Loucy (cell line): ENCODE measurements at regions not wholly inside any gene's neighbourhood (a gene's known extent, or its start where the extent isn't known, plus 50 kb on each side); places are given as distances from the start of the nearest gene placed in this dataset.

ENCODE experiments used
- H2AFZ ChIP-seq: fragments of 200-600 bp; sonication (generic); 2 replicates; pipeline ENCODE4 v1.6.0; 2016; ENCODE audit warnings: antibody characterized with exemption, mild to moderate bottlenecking, low read length, moderate library complexity
- H3F3A ChIP-seq: fragments of 200-600 bp; 2 replicates; pipeline ENCODE4 v1.6.0; 2016; ENCODE audit warnings: antibody characterized with exemption, low read depth, mild to moderate bottlenecking
- H3K27me3 ChIP-seq: fragments of 200-600 bp; sonication (generic); 2 replicates; pipeline ENCODE4 v1.6.1; 2014; ENCODE audit warnings: low read length, mild to moderate bottlenecking; ENCODE audit not compliant: insufficient read depth, poor library complexity, severe bottlenecking
- H3K36me3 ChIP-seq: fragments of 200-600 bp; sonication (generic); 2 replicates; pipeline ENCODE4 v1.6.1; 2016; ENCODE audit warnings: low read length; ENCODE audit not compliant: insufficient read depth
- H3K4me1 ChIP-seq: fragments of 200-600 bp; sonication (generic); 2 replicates; pipeline ENCODE4 v1.5.1; 2014; ENCODE audit warnings: low read length, mild to moderate bottlenecking; ENCODE audit not compliant: insufficient read depth, poor library complexity, severe bottlenecking
- H3K4me2 ChIP-seq: fragments of 200-600 bp; sonication (generic); 2 replicates; pipeline ENCODE4 v1.6.0; 2014; ENCODE audit warnings: antibody characterized with exemption, low read length, low read depth, mild to moderate bottlenecking; ENCODE audit not compliant: poor library complexity, severe bottlenecking
- H3K4me3 ChIP-seq: fragments of 200-600 bp; sonication (generic); 2 replicates; pipeline ENCODE4 v1.5.1; 2014; ENCODE audit warnings: low read length, mild to moderate bottlenecking, mixed read lengths; ENCODE audit not compliant: poor library complexity, severe bottlenecking
- H3K79me2 ChIP-seq: fragments of 200-600 bp; sonication (generic); 2 replicates; pipeline ENCODE4 v1.6.1; 2014; ENCODE audit warnings: low read length; ENCODE audit not compliant: insufficient read depth
- H3K9ac ChIP-seq: fragments of 200-600 bp; sonication (generic); 2 replicates; pipeline ENCODE4 v1.6.0; 2014; ENCODE audit warnings: mild to moderate bottlenecking, low read depth, low read length, moderate library complexity; ENCODE audit not compliant: poor library complexity, severe bottlenecking
- H3K9me2 ChIP-seq: fragments of 200-600 bp; sonication (generic); replicated peaks from 2 replicates; pipeline ENCODE4 v1.6.1; 2016; ENCODE audit warnings: low read depth, low read length, mixed read lengths
- H3K9me3 ChIP-seq: fragments of 200-600 bp; sonication (generic); 2 replicates; pipeline ENCODE4 v1.6.1; 2014; ENCODE audit warnings: mild to moderate bottlenecking, antibody characterized with exemption, low read length, low read depth; ENCODE audit not compliant: insufficient read depth
- H4K20me1 ChIP-seq: fragments of 200-600 bp; sonication (generic); 2 replicates; pipeline ENCODE4 v1.6.0; 2014; ENCODE audit warnings: antibody characterized with exemption, low read length, mild to moderate bottlenecking; ENCODE audit not compliant: insufficient read depth, poor library complexity, severe bottlenecking
- EZH2phosphoT487 ChIP-seq: fragments of 200-600 bp; IDR thresholded peaks from 2 replicates; pipeline ENCODE4 v1.6.1; 2018; ENCODE audit warnings: antibody characterized with exemption, mild to moderate bottlenecking, moderate library complexity, borderline replicate concordance
- TF ChIP-seq, protein P1 (sequence below): fragments of 200-600 bp; sonication (generic); conservative IDR thresholded peaks from 2 replicates; pipeline ENCODE4 v1.5.1; 2014; ENCODE audit warnings: mild to moderate bottlenecking, antibody characterized with exemption, low read length

DNA sequence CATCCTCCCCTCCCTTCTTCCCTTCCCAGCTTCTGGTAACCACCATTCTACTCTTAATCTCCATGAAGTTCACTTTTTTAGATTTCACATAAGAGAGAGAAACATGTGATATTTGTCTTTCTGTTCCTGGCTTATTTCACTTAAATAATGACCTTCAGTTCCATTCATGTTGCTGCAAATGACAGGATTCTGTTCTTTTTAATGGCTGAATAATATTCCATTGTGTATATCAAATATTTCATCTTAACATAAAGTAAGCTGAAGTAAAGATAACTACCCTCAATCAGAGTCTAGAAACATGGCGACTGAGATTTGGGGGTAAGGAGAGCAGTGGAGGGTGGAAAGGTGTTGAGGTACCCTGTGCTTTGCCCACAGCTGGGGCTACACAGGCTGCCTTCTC lies 68.9 kb downstream of the RHOU start:
- H3F3A ChIP-seq = no peaks in the 10 kb centered on the region
- H3K4me1 ChIP-seq = peaks cover 25% of the 10 kb centered on the region
- H3K79me2 ChIP-seq = no peaks in the 10 kb centered on the region
- no peaks in the 10 kb centered on the region for H3K9me2 ChIP-seq
- H3K36me3 ChIP-seq = no peaks in the 10 kb centered on the region
- H2AFZ ChIP-seq = no peak overlapping the region
- H3K27me3 ChIP-seq = no peaks in the 10 kb centered on the region
- H3K9me3 ChIP-seq = no peaks in the 10 kb centered on the region
- H3K4me3 ChIP-seq = no peak overlapping the region
- no peak overlapping the region for H3K4me2 ChIP-seq
- H4K20me1 ChIP-seq = no peaks in the 10 kb centered on the region
- TF ChIP-seq, protein P1, sequence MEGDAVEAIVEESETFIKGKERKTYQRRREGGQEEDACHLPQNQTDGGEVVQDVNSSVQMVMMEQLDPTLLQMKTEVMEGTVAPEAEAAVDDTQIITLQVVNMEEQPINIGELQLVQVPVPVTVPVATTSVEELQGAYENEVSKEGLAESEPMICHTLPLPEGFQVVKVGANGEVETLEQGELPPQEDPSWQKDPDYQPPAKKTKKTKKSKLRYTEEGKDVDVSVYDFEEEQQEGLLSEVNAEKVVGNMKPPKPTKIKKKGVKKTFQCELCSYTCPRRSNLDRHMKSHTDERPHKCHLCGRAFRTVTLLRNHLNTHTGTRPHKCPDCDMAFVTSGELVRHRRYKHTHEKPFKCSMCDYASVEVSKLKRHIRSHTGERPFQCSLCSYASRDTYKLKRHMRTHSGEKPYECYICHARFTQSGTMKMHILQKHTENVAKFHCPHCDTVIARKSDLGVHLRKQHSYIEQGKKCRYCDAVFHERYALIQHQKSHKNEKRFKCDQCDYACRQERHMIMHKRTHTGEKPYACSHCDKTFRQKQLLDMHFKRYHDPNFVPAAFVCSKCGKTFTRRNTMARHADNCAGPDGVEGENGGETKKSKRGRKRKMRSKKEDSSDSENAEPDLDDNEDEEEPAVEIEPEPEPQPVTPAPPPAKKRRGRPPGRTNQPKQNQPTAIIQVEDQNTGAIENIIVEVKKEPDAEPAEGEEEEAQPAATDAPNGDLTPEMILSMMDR = no peak
- TF ChIP-seq EZH2phosphoT487 = no peak
- no peak overlapping the region for H3K9ac ChIP-seq

DNA sequence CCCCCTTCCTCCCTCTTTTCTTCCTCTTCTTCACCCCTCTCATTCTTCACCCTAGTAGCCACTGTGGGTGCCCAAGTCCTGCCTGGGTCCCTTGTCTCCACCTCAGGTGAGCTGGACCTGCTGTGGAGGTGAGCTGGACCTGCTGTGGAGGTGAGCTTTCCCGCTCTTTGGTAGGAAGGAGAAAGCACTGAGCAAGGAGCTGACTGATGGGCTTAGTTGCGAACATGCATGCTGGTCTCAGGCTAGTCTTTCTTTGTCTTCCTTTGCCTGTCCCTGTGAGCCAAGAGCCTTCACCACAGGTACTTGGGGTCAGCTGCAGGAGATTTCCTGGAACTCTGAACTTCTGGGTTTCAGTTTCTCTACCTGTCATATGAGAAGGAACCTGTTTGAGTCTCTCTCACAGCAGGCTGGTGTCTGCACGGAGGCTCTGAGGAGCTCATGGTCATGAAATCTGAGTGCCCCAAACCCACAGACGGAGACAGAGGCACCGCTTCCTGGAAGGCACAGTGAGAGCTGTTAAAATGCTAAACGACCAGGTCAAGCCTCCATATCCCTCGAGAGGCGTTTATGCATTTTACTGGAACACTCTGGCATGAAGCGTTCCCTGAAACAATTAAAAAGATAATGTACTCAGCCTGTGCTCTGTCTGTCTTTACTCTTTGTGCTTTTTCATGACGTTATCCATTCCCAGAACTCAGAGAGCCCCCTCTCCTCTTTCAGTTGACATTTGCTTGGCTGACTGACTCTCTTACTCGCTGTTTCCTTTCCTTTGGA lies 69.5 kb downstream of the RHOU start:
- H3K36me3 ChIP-seq = no peaks in the 10 kb centered on the region
- peak overlapping the region; percentile 2 for H3K9ac ChIP-seq
- peaks cover 25% of the 10 kb centered on the region for H3K4me1 ChIP-seq
- H2AFZ ChIP-seq = peak overlapping the region; percentile 67
- no peaks in the 10 kb centered on the region for H4K20me1 ChIP-seq
- no peaks in the 10 kb centered on the region for H3K79me2 ChIP-seq
- no peaks in the 10 kb centered on the region for H3K27me3 ChIP-seq
- H3F3A ChIP-seq = no peaks in the 10 kb centered on the region
- H3K9me3 ChIP-seq = no peaks in the 10 kb centered on the region
- no peaks in the 10 kb centered on the region for H3K9me2 ChIP-seq
- peak overlapping the region; percentile 33 for H3K4me3 ChIP-seq
- TF ChIP-seq, protein P1 = no peak
- no peak for TF ChIP-seq EZH2phosphoT487
- H3K4me2 ChIP-seq = peak overlapping the region; percentile 49

DNA sequence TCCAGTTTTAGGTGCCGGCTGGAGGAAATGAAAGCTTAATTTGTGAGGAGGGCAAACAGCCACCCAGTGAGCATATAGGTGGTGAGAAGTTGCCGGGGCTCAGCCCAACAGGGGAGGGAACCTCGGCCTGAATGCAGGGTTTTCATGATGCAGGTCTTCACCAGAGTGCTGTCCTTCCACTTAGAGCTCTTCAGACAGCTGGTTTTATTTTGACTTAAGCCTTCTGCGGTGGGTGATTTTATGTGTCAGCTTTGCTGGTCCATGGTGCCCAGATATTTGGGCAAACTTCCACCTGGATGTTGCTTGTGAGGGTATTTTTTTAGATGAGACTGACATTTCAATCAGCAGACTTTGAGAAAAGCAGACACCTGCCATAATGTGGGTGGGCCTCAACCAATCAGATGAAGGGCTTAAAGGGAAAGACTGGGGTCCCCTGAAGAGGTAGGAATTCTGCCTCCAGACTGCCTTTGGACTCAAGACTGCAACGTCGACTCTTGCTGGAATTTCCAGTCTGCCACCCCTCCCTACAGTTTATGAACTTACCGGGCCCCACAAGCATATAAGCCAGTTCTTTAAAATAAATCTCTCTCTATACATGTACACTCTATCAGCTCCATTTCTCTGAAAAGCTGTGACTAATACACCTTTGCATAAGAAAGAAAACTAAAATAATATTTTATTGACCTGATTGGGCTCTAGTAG lies 72.8 kb downstream of the RHOU start:
- H3K4me2 ChIP-seq = no peak overlapping the region
- no peaks in the 10 kb centered on the region for H3K9me3 ChIP-seq
- H3K4me3 ChIP-seq = no peak overlapping the region
- no peak overlapping the region for H3K9ac ChIP-seq
- no peaks in the 10 kb centered on the region for H3K36me3 ChIP-seq
- TF ChIP-seq, protein P1 = no peak
- TF ChIP-seq EZH2phosphoT487 = no peak
- H3K79me2 ChIP-seq = no peaks in the 10 kb centered on the region
- H3F3A ChIP-seq = no peaks in the 10 kb centered on the region
- H3K27me3 ChIP-seq = no peaks in the 10 kb centered on the region
- no peaks in the 10 kb centered on the region for H4K20me1 ChIP-seq
- H3K4me1 ChIP-seq = peaks cover 14% of the 10 kb centered on the region
- no peak overlapping the region for H2AFZ ChIP-seq
- no peaks in the 10 kb centered on the region for H3K9me2 ChIP-seq
